Naive thymus-derived CD4-positive, alpha-beta T cell (primary cell): ENCODE measurements at regions not wholly inside any gene's neighbourhood (a gene's known extent, or its start where the extent isn't known, plus 50 kb on each side); places are given as distances from the start of the nearest gene placed in this dataset.
A peak's percentile ranks its signal among the peaks of the same experiment; 100 is the strongest.
"Not testable (repeated sequence)": the region's sequence is repeated elsewhere in the genome, so short reads cannot be mapped to it uniquely, and the experiment has no call there.

Experiments used
- ATAC-seq: fragments of 150-1000 bp; cut with Tn5 transposase; 2 replicates; pipeline ENCODE4 v1.10.0; 2021; ENCODE audit warnings: mild to moderate bottlenecking, moderate library complexity
- CTCF ChIA-PET: fragments of 350-600 bp; sonication (Branson Sonifier 250); formaldehyde crosslinking; loops from one replicate; lab custom pipeline; 2021; ENCODE audit warnings: antibody characterized with exemption; lab: Charles Lee
- POLR2A ChIA-PET: fragments of 350-600 bp; sonication (Branson Sonifier 250); formaldehyde crosslinking; loops from one replicate; lab custom pipeline; 2021; ENCODE audit warnings: antibody characterized with exemption, inconsistent platforms; lab: Charles Lee
- DNase-seq, 9 donors: peaks; one replicate each; pipeline versions ENCODE4 v3.0.0 to v3.0.0-alpha.2; 2020 to 2022; ENCODE audit warnings: mixed read lengths in 1 of 9
- H3K27ac ChIP-seq: one replicate; pipeline ENCODE4 v1.7.0; 2013; ENCODE audit warnings: mild to moderate bottlenecking, low read depth, low read length, moderate library complexity
- H3K27me3 ChIP-seq, 2 donors: one replicate each; pipeline ENCODE4 v1.7.0; 2013; ENCODE audit warnings: low read length in 2 of 2, mild to moderate bottlenecking in 2 of 2, moderate library complexity in 2 of 2; ENCODE audit not compliant: control insufficient read depth in 2 of 2, insufficient read depth in 2 of 2
- H3K36me3 ChIP-seq, 3 experiments: 1 replicate in 2 of 3; 2 replicates in 1 of 3; pipeline ENCODE4 v1.7.0; 2013; ENCODE audit warnings: low read length in 3 of 3, mild to moderate bottlenecking in 3 of 3, moderate library complexity in 1 of 3; ENCODE audit not compliant: insufficient read depth in 3 of 3, control insufficient read depth in 2 of 3
- H3K4me1 ChIP-seq, 2 donors: one replicate each; pipeline ENCODE4 v1.7.0; 2013; ENCODE audit warnings: low read length in 2 of 2, mild to moderate bottlenecking in 2 of 2, moderate library complexity in 1 of 2; ENCODE audit not compliant: control insufficient read depth in 2 of 2, insufficient read depth in 2 of 2
- H3K4me3 ChIP-seq: 2 replicates; pipeline ENCODE4 v1.7.0; 2013; ENCODE audit warnings: mild to moderate bottlenecking, low read length
- H3K9me3 ChIP-seq, 3 experiments: 1 replicate in 2 of 3; 2 replicates in 1 of 3; pipeline ENCODE4 v1.7.0; 2013; ENCODE audit warnings: low read length in 3 of 3; ENCODE audit not compliant: control insufficient read depth in 2 of 3
- H3K27ac Mint-ChIP-seq, 9 donors: one replicate each; pipeline ENCODE4 v1.8.0; 2020 to 2022; ENCODE audit warnings: mixed read lengths in 9 of 9, mild to moderate bottlenecking in 8 of 9, moderate library complexity in 5 of 9, inconsistent platforms in 2 of 9
- H3K27me3 Mint-ChIP-seq, 5 donors: one replicate each; pipeline ENCODE4 v1.8.0; 2021 to 2022; ENCODE audit warnings: mixed read lengths in 5 of 5, mild to moderate bottlenecking in 1 of 5
- H3K36me3 Mint-ChIP-seq, 5 donors: one replicate each; pipeline ENCODE4 v1.8.0; 2020 to 2022; ENCODE audit warnings: mixed read lengths in 5 of 5, mild to moderate bottlenecking in 3 of 5, inconsistent platforms in 1 of 5
- H3K4me1 Mint-ChIP-seq, 7 donors: one replicate each; pipeline ENCODE4 v1.8.0; 2020 to 2022; ENCODE audit warnings: mixed read lengths in 7 of 7, mild to moderate bottlenecking in 3 of 7, inconsistent platforms in 1 of 7
- H3K4me3 Mint-ChIP-seq, 10 donors: one replicate each; pipeline ENCODE4 v1.8.0; 2020 to 2022; ENCODE audit warnings: mild to moderate bottlenecking in 10 of 10, mixed read lengths in 10 of 10, moderate library complexity in 6 of 10, inconsistent platforms in 2 of 10
- H3K9me3 Mint-ChIP-seq, 11 donors: one replicate each; pipeline ENCODE4 v1.8.0; 2020 to 2022; ENCODE audit warnings: mixed read lengths in 11 of 11, mild to moderate bottlenecking in 4 of 11, inconsistent platforms in 1 of 11, moderate library complexity in 1 of 11
- intact Hi-C, 2 donors: fragments of 100-400 bp; cut with micrococcal nuclease; formaldehyde crosslinking; loops; one replicate each; pipeline ENCODE4 v1.15.1; 2023

DNA sequence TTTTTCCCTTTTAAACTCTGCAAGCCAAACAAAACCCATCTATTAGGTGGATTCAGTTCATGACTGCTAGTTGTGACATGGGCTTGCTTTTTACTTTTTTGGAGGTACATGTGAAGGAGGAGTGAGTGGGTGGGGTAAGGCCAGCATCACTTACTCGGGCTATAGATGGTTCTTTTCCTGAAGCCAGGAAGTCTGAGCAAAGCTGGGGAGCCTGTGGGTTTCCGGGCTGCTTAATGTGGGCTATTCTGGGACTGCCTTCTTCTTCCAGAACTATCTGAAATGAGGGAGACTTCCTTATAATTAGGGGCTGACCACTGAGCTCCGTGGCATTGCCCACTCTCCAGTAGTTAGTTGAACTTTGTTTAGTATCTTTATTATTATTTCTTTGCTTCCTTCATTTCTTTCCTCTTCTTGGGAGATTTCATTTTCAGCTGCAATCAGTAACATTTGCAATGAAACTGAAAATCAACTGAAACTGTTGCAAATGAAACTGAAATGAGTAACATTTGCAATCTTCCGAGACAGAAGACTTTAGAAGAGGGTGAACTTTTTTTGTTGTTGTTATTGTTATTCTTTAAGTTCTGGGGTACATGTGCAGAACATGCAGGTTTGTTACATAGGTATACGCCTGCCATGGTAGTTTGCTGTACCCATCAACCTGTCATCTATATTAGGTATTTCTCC lies 204.9 kb downstream of the LRRC70 start:
- Mint-ChIP-seq H3K9me3 (peaks cover 0 to 2% (median 0%) of the 10 kb centered on the region in 11 donors), H3K4me1 (peaks cover 0 to 15% (median 0%) of the 10 kb centered on the region in 7 donors), H3K27ac (no peak overlapping the region), H3K36me3 (no peaks in the 10 kb centered on the region), H3K27me3 (peaks cover 0 to 6% (median 2%) of the 10 kb centered on the region in 5 donors), H3K4me3 (peak overlapping the region in 1 of 10 donors; percentile 23)
- Histone ChIP-seq H3K4me3 (no peak overlapping the region), H3K4me1 (no peaks in the 10 kb centered on the region), H3K9me3 (no peaks in the 10 kb centered on the region), H3K36me3 (no peaks in the 10 kb centered on the region), H3K27me3 (no peaks in the 10 kb centered on the region), H3K27ac (no peak overlapping the region)
- ChIA-PET CTCF (no interaction called here), POLR2A (no interaction called here)
- intact Hi-C loops, result no loop called here
- DNase-seq (no peak), ATAC-seq (no peak)

DNA sequence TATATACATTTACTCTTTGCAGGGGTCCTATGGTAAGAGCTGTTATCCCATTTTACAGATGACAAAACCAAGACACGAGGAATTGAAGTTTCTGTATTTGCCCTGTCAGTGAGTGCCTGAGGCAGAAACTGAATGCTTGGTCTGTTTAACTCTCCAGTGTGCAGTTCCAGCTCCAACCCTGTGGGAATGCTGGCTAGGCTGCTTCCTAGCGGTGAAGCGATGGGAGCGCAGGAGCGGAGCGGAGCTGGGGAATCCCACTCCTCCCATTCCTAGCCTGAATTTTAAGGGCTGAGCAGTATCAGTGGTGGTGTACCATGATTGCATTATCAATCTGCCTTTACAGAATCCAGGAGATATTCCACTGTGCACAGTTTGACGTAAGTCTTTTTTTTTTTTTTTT lies 202.3 kb downstream of the LRRC70 start:
- H3K4me1 Mint-ChIP-seq, result peaks cover 0 to 18% (median 0%) of the 10 kb centered on the region in 7 donors
- H3K27me3 Mint-ChIP-seq, result peaks cover 0 to 7% (median 0%) of the 10 kb centered on the region in 5 donors
- H3K27ac Mint-ChIP-seq, result no peak overlapping the region
- Histone ChIP-seq H3K4me1 (no peaks in the 10 kb centered on the region), H3K27me3 (no peaks in the 10 kb centered on the region), H3K4me3 (no peak overlapping the region), H3K27ac (no peak overlapping the region), H3K36me3 (no peaks in the 10 kb centered on the region), H3K9me3 (no peaks in the 10 kb centered on the region)
- intact Hi-C loops, result no loop called here
- ATAC-seq, result peak; percentile 12
- DNase-seq, result no peak
- H3K9me3 Mint-ChIP-seq, result peaks cover 0 to 2% (median 0%) of the 10 kb centered on the region in 11 donors
- ChIA-PET CTCF (interaction anchor here (0.6 kb wide), 1 partner anchor 114 kb away, joined by 9 read pairs; no protein-coding TSS in a partner anchor), POLR2A (no interaction called here)
- no peak overlapping the region for H3K4me3 Mint-ChIP-seq
- H3K36me3 Mint-ChIP-seq, result no peaks in the 10 kb centered on the region

DNA sequence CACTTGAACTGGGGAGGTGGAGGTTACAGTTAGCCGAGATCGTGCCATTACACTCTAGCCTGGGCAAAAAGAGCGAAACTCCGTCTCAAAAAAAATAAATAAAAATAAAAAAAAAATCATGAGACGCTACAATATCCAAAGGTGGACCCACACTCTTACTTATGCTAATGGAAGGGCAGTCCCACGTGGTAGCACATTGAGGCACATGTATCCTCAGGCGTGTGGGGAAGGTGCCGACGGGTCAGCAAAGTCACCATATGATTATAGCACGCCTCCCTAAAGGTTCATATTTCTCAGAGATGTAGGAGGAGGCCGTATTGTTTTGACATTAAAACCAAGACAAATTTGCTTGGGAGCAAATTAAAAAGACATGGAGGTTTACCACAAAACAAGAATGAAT lies 201.6 kb downstream of the LRRC70 start:
- ChIA-PET CTCF (no interaction called here), POLR2A (no interaction called here)
- Mint-ChIP-seq H3K36me3 (no peaks in the 10 kb centered on the region), H3K27ac (no peak overlapping the region), H3K9me3 (peaks cover 0 to 2% (median 0%) of the 10 kb centered on the region in 11 donors), H3K4me1 (peaks cover 0 to 18% (median 0%) of the 10 kb centered on the region in 7 donors), H3K27me3 (peaks cover 0 to 7% (median 0%) of the 10 kb centered on the region in 5 donors), H3K4me3 (no peak overlapping the region)
- Histone ChIP-seq H3K36me3 (no peaks in the 10 kb centered on the region), H3K4me1 (no peaks in the 10 kb centered on the region), H3K27ac (no peak overlapping the region), H3K9me3 (no peaks in the 10 kb centered on the region), H3K27me3 (no peaks in the 10 kb centered on the region), H3K4me3 (no peak overlapping the region)
- DNase-seq, result no peak
- no peak for ATAC-seq
- intact Hi-C loops, result no loop called here

DNA sequence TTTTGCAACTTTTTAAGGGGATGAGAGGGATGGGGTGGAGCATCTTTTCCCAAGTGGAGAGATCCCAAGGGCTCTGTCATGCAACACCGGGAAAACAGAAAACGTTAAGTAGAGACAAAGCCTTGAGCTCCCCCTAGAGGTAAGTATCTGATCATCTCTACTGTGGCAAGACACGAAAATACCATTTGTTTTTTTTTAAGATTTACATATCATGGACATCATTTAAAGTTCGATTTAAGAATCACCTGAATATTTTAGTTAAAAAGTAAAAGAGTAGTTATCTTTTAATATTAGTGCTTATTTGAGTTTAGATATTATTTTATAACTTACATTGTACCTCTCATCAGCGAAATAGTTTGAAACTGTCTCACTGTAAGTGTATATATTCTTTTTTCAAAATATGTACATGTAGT lies 200.4 kb downstream of the LRRC70 start:
- peaks cover 0 to 7% (median 0%) of the 10 kb centered on the region in 5 donors for H3K27me3 Mint-ChIP-seq
- Histone ChIP-seq H3K9me3 (no peaks in the 10 kb centered on the region), H3K4me3 (no peak overlapping the region), H3K4me1 (no peaks in the 10 kb centered on the region), H3K36me3 (no peaks in the 10 kb centered on the region), H3K27me3 (no peaks in the 10 kb centered on the region), H3K27ac (no peak overlapping the region)
- peak in 6 of 9 donors; percentile 2 to 36 (median 26) for DNase-seq
- ChIA-PET CTCF (interaction anchor here (0.5 to 0.6 kb wide), 3 partner anchors 8 to 335 kb away, joined by 3 to 5 read pairs (median 3); no protein-coding TSS in a partner anchor), POLR2A (no interaction called here)
- H3K4me3 Mint-ChIP-seq, result peak overlapping the region in 3 of 10 donors; percentile 19 to 59 (median 40)
- ATAC-seq, result peak; percentile 61
- H3K9me3 Mint-ChIP-seq, result no peaks in the 10 kb centered on the region
- no peaks in the 10 kb centered on the region for H3K36me3 Mint-ChIP-seq
- peaks cover 0 to 16% (median 0%) of the 10 kb centered on the region in 7 donors for H3K4me1 Mint-ChIP-seq
- H3K27ac Mint-ChIP-seq, result no peak overlapping the region
- intact Hi-C loops, result loop anchor here (1.0 to 10.0 kb wide), 3 partner anchors 319 to 424 kb away; no protein-coding TSS in a partner anchor

DNA sequence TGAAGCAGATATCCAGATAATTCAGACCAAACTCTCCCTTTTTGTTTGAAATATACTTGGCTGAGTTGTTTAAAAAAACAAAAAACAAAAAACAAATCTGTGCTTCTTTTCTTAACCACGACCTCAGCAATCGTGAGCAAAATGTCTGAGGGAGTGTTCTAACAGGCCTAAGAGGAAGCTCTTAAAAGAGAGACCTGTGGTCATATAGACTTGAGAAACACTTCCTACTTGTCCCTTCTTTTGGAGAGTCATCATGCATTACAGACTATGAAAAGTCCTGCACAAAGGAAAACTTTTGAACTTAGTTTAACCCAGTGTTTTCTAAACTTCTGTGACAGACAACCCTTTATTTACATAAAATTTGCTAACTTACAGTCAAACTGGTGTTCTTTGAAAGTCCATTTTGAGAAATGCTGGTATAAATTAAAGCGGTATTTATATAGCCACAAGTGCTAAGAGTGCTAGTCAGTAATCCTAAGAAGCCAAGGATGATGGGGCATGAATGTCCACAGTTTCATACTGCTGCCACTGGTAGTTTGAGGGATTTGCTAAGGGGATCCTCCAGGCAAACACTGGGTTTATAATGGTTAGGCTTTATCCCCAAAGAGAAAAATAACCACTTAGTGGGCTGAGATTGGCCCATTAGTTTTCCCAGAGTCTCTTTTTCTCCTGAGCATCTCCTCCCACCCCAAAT lies 199.8 kb downstream of the LRRC70 start:
- peak; percentile 76 for ATAC-seq
- H3K27me3 ChIP-seq, result no peaks in the 10 kb centered on the region
- H3K27ac ChIP-seq, result no peak overlapping the region
- no peaks in the 10 kb centered on the region for H3K4me1 ChIP-seq
- peak overlapping the region in 3 of 10 donors; percentile 19 to 59 (median 40) for H3K4me3 Mint-ChIP-seq
- no peaks in the 10 kb centered on the region for H3K36me3 Mint-ChIP-seq
- no peak overlapping the region for H3K4me3 ChIP-seq
- no peak for DNase-seq
- H3K27me3 Mint-ChIP-seq, result peaks cover 0 to 7% (median 0%) of the 10 kb centered on the region in 5 donors
- peaks cover 0 to 12% (median 0%) of the 10 kb centered on the region in 7 donors for H3K4me1 Mint-ChIP-seq
- no peak overlapping the region for H3K27ac Mint-ChIP-seq
- intact Hi-C loops, result loop anchor here (1.0 to 10.0 kb wide), 3 partner anchors 318 to 424 kb away; no protein-coding TSS in a partner anchor
- no peaks in the 10 kb centered on the region for H3K36me3 ChIP-seq
- POLR2A ChIA-PET, result no interaction called here
- H3K9me3 Mint-ChIP-seq, result no peaks in the 10 kb centered on the region
- CTCF ChIA-PET, result interaction anchor here (0.5 to 0.6 kb wide), 3 partner anchors 312 to 462 kb away, joined by 3 to 5 read pairs (median 3); no protein-coding TSS in a partner anchor
- H3K9me3 ChIP-seq, result no peaks in the 10 kb centered on the region

DNA sequence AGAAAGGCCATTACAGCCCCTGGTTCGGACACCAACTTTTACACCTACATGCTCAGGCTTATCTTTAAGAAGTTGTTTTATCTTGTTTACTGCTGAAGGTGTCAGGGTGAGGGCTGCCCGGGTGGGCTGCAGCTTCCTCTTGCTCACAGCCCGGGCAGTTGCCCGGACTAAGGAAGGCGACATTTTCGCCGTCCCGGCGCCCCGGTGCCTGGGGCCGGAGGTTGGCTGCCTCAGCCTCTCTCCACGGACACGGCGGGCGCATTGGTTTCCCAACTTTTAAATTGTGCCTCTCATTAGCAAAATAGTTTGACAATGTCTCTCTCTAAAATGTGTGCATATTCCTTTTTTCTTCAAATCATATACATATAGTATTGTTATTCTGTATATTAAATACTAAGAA lies 198.5 kb downstream of the LRRC70 start:
- H3K36me3 ChIP-seq, DNase-seq, H3K4me3 ChIP-seq, POLR2A ChIA-PET, CTCF ChIA-PET, ATAC-seq, H3K27me3 Mint-ChIP-seq, H3K4me3 Mint-ChIP-seq, H3K27ac ChIP-seq, H3K27me3 ChIP-seq, H3K4me1 ChIP-seq, H3K9me3 ChIP-seq, H3K4me1 Mint-ChIP-seq, H3K27ac Mint-ChIP-seq, H3K36me3 Mint-ChIP-seq, H3K9me3 Mint-ChIP-seq: not testable (repeated sequence)
- intact Hi-C loops, result loop anchor here in 1 of 2 donors (10.0 kb wide), 1 partner anchor 422 kb away; no protein-coding TSS in a partner anchor
